ENCODE measurements at regions not wholly inside any gene's neighbourhood (a gene's known extent, or its start where the extent isn't known, plus 50 kb on each side); places are given as distances from the start of the nearest gene placed in this dataset.

- Histone ChIP-seq H3K27me3 (ENCODE audit: insufficient read depth, poor library complexity, severe bottlenecking) (no peaks in the 10 kb centered on the region), H3K27ac (replicated peaks) (no peak overlapping the region), H3K4me3 (replicated peaks; ENCODE audit: insufficient read depth, low read length) (no peak overlapping the region)
- TF ChIP-seq GABPA (IDR thresholded peaks at IDR 0.05; ENCODE audit: low read depth) (no peak), CTCF (IDR thresholded peaks at IDR 0.05; ENCODE audit: insufficient read depth, low read length) (no peak), POLR2AphosphoS5 (IDR thresholded peaks at IDR 0.05; ENCODE audit: low read depth) (no peak), SPI1 (IDR thresholded peaks at IDR 0.05; ENCODE audit: borderline replicate concordance, low read depth) (no peak), REST (IDR thresholded peaks at IDR 0.05; ENCODE audit: insufficient replicate concordance, low read depth) (no peak)
- no peak for DNase-seq (ENCODE audit: low read depth in 1 of 2, low spot score in 1 of 2)
These were observed 339.4 kb upstream of the CBLB start for GRCh38 chr3:106208251-106208650.

- Histone ChIP-seq H3K27me3 (ENCODE audit: insufficient read depth, poor library complexity, severe bottlenecking) (no peaks in the 10 kb centered on the region), H3K4me3 (replicated peaks; ENCODE audit: insufficient read depth, low read length) (no peak overlapping the region), H3K27ac (replicated peaks) (no peak overlapping the region)
- no peak for DNase-seq (ENCODE audit: low read depth in 1 of 2, low spot score in 1 of 2)
- TF ChIP-seq CTCF (IDR thresholded peaks at IDR 0.05; ENCODE audit: insufficient read depth, low read length) (no peak), SPI1 (IDR thresholded peaks at IDR 0.05; ENCODE audit: borderline replicate concordance, low read depth) (no peak), GABPA (IDR thresholded peaks at IDR 0.05; ENCODE audit: low read depth) (no peak), POLR2AphosphoS5 (IDR thresholded peaks at IDR 0.05; ENCODE audit: low read depth) (no peak), REST (IDR thresholded peaks at IDR 0.05; ENCODE audit: insufficient replicate concordance, low read depth) (no peak)
These were observed 340.2 kb upstream of the CBLB start for GRCh38 chr3:106208967-106209366.

- no peak for DNase-seq (ENCODE audit: low read depth in 1 of 2, low spot score in 1 of 2)
- no peak overlapping the region for H3K27ac ChIP-seq (replicated peaks)
- no peak overlapping the region for H3K4me3 ChIP-seq (replicated peaks; ENCODE audit: insufficient read depth, low read length)
- TF ChIP-seq GABPA (IDR thresholded peaks at IDR 0.05; ENCODE audit: low read depth) = no peak
- no peaks in the 10 kb centered on the region for H3K27me3 ChIP-seq (ENCODE audit: insufficient read depth, poor library complexity, severe bottlenecking)
These were observed 340.7 kb upstream of the CBLB start for GRCh38 chr3:106209482-106209881.

- no peak for DNase-seq (ENCODE audit: low read depth in 1 of 2, low spot score in 1 of 2)
- Histone ChIP-seq H3K27me3 (ENCODE audit: insufficient read depth, poor library complexity, severe bottlenecking) (no peaks in the 10 kb centered on the region), H3K27ac (replicated peaks) (no peak overlapping the region), H3K4me3 (replicated peaks; ENCODE audit: insufficient read depth, low read length) (no peak overlapping the region)
- TF ChIP-seq CTCF (IDR thresholded peaks at IDR 0.05; ENCODE audit: insufficient read depth, low read length) (no peak), SPI1 (IDR thresholded peaks at IDR 0.05; ENCODE audit: borderline replicate concordance, low read depth) (no peak), GABPA (IDR thresholded peaks at IDR 0.05; ENCODE audit: low read depth) (no peak), REST (IDR thresholded peaks at IDR 0.05; ENCODE audit: insufficient replicate concordance, low read depth) (no peak), POLR2AphosphoS5 (IDR thresholded peaks at IDR 0.05; ENCODE audit: low read depth) (no peak)
These were observed 342.1 kb upstream of the CBLB start for GRCh38 chr3:106210923-106211322.

Data from HL-60 (cell line).